ENCODE measurements at regions not wholly inside any gene's neighbourhood (a gene's known extent, or its start where the extent isn't known, plus 50 kb on each side); places are given as distances from the start of the nearest gene placed in this dataset.

DNA sequence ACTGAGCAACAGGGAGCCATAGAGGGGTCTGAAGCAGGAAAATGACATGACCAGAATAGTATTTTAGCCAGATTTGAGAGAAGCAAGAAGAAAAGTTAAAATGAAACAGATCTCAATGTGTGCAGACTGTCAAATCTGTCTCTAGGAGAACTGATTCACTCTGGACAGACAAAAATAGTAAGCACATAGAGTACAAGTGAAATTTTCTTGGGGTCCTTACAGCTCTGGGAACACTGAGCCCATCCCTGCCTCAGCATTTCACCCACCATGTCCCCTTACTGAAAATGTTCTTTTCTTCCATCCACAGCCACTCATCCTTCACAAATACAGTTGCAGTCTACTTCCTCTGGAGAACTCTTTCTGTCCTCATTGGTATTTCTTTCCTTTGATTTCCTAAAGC lies 359.2 kb downstream of the MTX2 start:
- peaks cover 72% of the 10 kb centered on the region for H3K27me3 Mint-ChIP-seq
- H3K4me3 Mint-ChIP-seq = no peak overlapping the region
- no peaks in the 10 kb centered on the region for H3K4me1 Mint-ChIP-seq (ENCODE audit: unreplicated experiment)
- H3K36me3 Mint-ChIP-seq = no peaks in the 10 kb centered on the region
- no peak for DNase-seq (ENCODE audit: extremely low spot score, unreplicated experiment)
- no peak overlapping the region for H3K27ac Mint-ChIP-seq
- no peaks in the 10 kb centered on the region for H3K9me3 Mint-ChIP-seq
- TF ChIP-seq, protein P1, sequence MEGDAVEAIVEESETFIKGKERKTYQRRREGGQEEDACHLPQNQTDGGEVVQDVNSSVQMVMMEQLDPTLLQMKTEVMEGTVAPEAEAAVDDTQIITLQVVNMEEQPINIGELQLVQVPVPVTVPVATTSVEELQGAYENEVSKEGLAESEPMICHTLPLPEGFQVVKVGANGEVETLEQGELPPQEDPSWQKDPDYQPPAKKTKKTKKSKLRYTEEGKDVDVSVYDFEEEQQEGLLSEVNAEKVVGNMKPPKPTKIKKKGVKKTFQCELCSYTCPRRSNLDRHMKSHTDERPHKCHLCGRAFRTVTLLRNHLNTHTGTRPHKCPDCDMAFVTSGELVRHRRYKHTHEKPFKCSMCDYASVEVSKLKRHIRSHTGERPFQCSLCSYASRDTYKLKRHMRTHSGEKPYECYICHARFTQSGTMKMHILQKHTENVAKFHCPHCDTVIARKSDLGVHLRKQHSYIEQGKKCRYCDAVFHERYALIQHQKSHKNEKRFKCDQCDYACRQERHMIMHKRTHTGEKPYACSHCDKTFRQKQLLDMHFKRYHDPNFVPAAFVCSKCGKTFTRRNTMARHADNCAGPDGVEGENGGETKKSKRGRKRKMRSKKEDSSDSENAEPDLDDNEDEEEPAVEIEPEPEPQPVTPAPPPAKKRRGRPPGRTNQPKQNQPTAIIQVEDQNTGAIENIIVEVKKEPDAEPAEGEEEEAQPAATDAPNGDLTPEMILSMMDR (conservative IDR thresholded peaks at IDR 0.05) = no peak

DNA sequence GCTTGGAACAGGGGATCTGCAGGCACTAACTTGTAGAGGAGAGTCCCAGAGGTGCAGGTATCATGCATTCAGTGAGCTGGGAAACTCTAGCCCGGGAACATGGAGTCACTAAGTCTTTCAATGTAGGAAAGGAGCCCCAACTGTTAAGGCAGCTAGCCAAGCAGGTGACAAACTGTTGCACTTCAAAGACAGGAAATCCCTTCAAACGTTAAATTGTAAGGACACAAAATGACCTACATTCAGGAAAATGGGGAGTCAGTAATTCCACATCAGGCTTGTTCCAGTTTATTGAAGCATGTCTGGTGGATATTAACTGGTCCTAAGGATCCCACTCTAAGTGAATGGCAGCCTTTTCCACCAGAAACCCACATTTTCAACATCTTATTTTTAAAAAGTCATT lies 364.5 kb downstream of the MTX2 start:
- no peak overlapping the region for H3K27ac Mint-ChIP-seq
- H3K36me3 Mint-ChIP-seq = no peaks in the 10 kb centered on the region
- peaks cover 67% of the 10 kb centered on the region for H3K27me3 Mint-ChIP-seq
- no peaks in the 10 kb centered on the region for H3K4me1 Mint-ChIP-seq (ENCODE audit: unreplicated experiment)
- H3K9me3 Mint-ChIP-seq = no peaks in the 10 kb centered on the region
- no peak overlapping the region for H3K4me3 Mint-ChIP-seq
- TF ChIP-seq, protein P1 (conservative IDR thresholded peaks at IDR 0.05) = no peak
- no peak for DNase-seq (ENCODE audit: extremely low spot score, unreplicated experiment)

DNA sequence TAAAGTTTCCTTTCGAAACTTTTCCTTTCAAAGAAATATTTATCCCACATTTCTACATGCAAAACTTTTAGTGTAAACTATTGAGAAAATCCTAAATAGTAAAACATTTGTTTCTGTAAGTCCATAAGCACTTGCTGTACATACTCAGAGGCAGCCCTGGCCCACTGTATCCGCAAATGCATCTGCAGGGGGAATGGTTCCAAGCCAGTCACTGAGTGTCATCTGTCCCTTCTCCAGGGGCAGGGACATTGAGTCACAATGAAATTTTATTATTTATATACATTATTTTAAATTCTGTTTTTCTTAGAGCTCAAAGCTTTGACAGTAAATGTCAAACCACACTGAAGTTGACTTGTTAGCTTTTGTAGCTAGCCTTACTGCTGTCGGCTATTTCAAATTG lies 367.2 kb downstream of the MTX2 start:
- Mint-ChIP-seq H3K4me3 (no peak overlapping the region), H3K36me3 (no peaks in the 10 kb centered on the region), H3K27ac (no peak overlapping the region), H3K4me1 (ENCODE audit: unreplicated experiment) (no peaks in the 10 kb centered on the region), H3K27me3 (peaks cover 74% of the 10 kb centered on the region), H3K9me3 (no peaks in the 10 kb centered on the region)
- no peak for DNase-seq (ENCODE audit: extremely low spot score, unreplicated experiment)
- TF ChIP-seq, protein P1 (conservative IDR thresholded peaks at IDR 0.05) = no peak

DNA sequence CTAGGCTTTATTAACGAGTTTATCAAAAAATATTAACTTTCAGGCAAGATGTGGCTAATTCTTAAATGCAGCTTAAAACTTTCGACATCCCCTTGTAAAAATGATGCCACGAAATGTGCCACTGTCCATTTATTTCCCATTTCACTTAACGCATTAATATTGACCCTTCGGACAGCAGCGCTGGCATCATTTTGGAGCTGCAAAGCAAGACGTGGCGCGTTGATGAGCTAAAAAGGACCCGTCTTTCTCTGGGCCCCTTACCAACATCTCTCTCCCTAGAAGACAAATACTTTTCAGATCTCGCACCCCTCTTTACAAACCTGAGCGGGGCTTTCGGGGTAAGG lies 367.9 kb downstream of the MTX2 start:
- Mint-ChIP-seq H3K4me3 (peak overlapping the region; percentile 83), H3K4me1 (ENCODE audit: unreplicated experiment) (no peaks in the 10 kb centered on the region), H3K36me3 (no peaks in the 10 kb centered on the region), H3K27ac (no peak overlapping the region), H3K9me3 (no peaks in the 10 kb centered on the region), H3K27me3 (peaks cover 79% of the 10 kb centered on the region)
- no peak for DNase-seq (ENCODE audit: extremely low spot score, unreplicated experiment)
- TF ChIP-seq, protein P1 (conservative IDR thresholded peaks at IDR 0.05) = no peak

DNA sequence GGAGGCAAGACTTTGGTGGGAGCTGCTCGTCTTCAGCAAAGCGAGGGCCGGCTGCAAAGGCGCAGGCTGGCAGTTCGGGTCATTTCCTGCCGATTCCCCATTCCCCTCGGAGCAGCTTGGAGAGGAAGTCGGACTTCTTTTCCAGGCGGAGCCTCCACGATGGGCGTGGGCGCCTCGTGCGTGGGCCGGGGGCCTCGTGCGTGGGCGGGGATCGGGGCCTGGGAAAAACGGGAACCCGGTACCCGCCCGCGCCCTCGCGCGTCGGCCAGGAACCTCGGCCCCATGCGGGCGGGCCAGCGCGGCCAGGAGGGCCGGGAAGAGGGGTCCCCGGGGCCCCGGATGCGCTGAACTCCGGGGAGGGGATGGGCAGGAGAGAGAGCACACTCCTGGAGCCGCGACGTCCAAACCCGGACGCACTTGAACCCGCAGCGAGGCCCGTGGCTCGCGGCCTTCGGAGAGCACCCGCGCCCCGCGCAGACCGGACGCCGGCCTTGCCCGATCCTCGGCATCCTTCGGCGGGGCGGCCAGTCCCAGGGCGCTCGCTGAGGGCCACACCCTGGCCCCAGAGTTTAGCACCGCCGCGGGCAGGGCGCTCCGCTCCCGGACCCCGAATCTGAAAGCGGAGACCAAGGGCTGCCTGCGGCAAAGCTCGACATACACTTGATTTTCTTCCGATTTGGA lies 368.4 kb downstream of the MTX2 start:
- H3K27me3 Mint-ChIP-seq = peaks cover 76% of the 10 kb centered on the region
- no peaks in the 10 kb centered on the region for H3K4me1 Mint-ChIP-seq (ENCODE audit: unreplicated experiment)
- DNase-seq (ENCODE audit: extremely low spot score, unreplicated experiment) = peak; percentile 71
- H3K36me3 Mint-ChIP-seq = no peaks in the 10 kb centered on the region
- H3K27ac Mint-ChIP-seq = no peak overlapping the region
- H3K9me3 Mint-ChIP-seq = no peaks in the 10 kb centered on the region
- TF ChIP-seq, protein P1 (conservative IDR thresholded peaks at IDR 0.05) = no peak
- H3K4me3 Mint-ChIP-seq = peak overlapping the region; percentile 83

Data from type B pancreatic cell (in vitro differentiated cells).